ENCODE measurements at regions not wholly inside any gene's neighbourhood (a gene's known extent, or its start where the extent isn't known, plus 50 kb on each side); places are given as distances from the start of the nearest gene placed in this dataset.
"Not testable (repeated sequence)": the region's sequence is repeated elsewhere in the genome, so short reads cannot be mapped to it uniquely, and the experiment has no call there.

DNA sequence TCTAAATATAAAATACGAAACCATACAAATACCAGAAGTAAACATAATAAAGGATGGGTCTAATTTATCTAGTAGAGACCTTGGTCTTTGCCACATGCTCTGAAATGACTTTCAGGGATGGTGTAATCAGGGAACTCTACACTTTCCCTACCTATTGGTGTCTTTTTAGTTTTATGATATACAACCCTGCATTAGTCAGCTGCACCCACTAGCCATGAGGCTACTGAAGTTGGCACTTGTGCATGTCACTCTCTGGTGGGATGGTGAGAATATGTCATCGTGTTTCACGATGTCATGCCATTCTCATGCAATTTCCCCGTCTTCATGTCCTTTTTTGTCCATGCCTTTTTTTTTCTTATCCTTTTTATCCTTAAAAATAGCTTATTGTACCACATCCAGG lies 234.9 kb upstream of the ACTBL2 start:
- H3K36me3 ChIP-seq (replicated peaks; ENCODE audit: insufficient read depth, low read length), result no peaks in the 10 kb centered on the region
- DNase-seq, result no peak
- no peak overlapping the region for H2AFZ ChIP-seq (ENCODE audit: low read length)
- H3K9me3 ChIP-seq (replicated peaks; ENCODE audit: insufficient read depth, low read length), result no peaks in the 10 kb centered on the region
- H3K27me3 ChIP-seq (replicated peaks; ENCODE audit: insufficient read depth, low read length), result no peaks in the 10 kb centered on the region
- H3K9ac ChIP-seq (ENCODE audit: low read length), result no peak overlapping the region
- no peaks in the 10 kb centered on the region for H3K9me2 ChIP-seq (replicated peaks; ENCODE audit: insufficient read depth, low read length)
- no peaks in the 10 kb centered on the region for H3K79me2 ChIP-seq (ENCODE audit: low read length)
- no peaks in the 10 kb centered on the region for H3K4me1 ChIP-seq (ENCODE audit: low read length)
- H3F3A ChIP-seq (ENCODE audit: insufficient read depth, low read length), result no peaks in the 10 kb centered on the region
- H3K4me2 ChIP-seq (ENCODE audit: low read depth, low read length), result no peak overlapping the region
- no peaks in the 10 kb centered on the region for H4K20me1 ChIP-seq (ENCODE audit: insufficient read depth, low read length)
- TF ChIP-seq CTCF (IDR thresholded peaks at IDR 0.05; ENCODE audit: low read length) (no peak), EZH2phosphoT487 (IDR thresholded peaks at IDR 0.05; ENCODE audit: low read length) (no peak), EZH2 (optimal IDR thresholded peaks at IDR 0.05; ENCODE audit: low read depth, low read length) (no peak)
- H3K4me3 ChIP-seq (ENCODE audit: low read length), result no peak overlapping the region
- no peak overlapping the region for H3K27ac ChIP-seq (ENCODE audit: low read length)

- Histone ChIP-seq H2AFZ (ENCODE audit: low read length) (no peak overlapping the region), H3K27me3 (replicated peaks; ENCODE audit: insufficient read depth, low read length) (no peaks in the 10 kb centered on the region), H3K36me3 (replicated peaks; ENCODE audit: insufficient read depth, low read length) (no peaks in the 10 kb centered on the region), H3K4me1 (ENCODE audit: low read length) (no peaks in the 10 kb centered on the region), H3K27ac (ENCODE audit: low read length) (no peak overlapping the region), H3K4me3 (ENCODE audit: low read length) (no peak overlapping the region), H3K9me2 (replicated peaks; ENCODE audit: insufficient read depth, low read length) (no peaks in the 10 kb centered on the region), H3K4me2 (ENCODE audit: low read depth, low read length) (no peak overlapping the region), H3K79me2 (ENCODE audit: low read length) (no peaks in the 10 kb centered on the region), H3K9me3 (replicated peaks; ENCODE audit: insufficient read depth, low read length) (no peaks in the 10 kb centered on the region), H3F3A (ENCODE audit: insufficient read depth, low read length) (no peaks in the 10 kb centered on the region), H4K20me1 (ENCODE audit: insufficient read depth, low read length) (no peaks in the 10 kb centered on the region), H3K9ac (ENCODE audit: low read length) (no peak overlapping the region)
- TF ChIP-seq CTCF (IDR thresholded peaks at IDR 0.05; ENCODE audit: low read length), result no peak
- TF ChIP-seq EZH2 (optimal IDR thresholded peaks at IDR 0.05; ENCODE audit: low read depth, low read length), result no peak
- TF ChIP-seq EZH2phosphoT487 (IDR thresholded peaks at IDR 0.05; ENCODE audit: low read length), result no peak
- no peak for DNase-seq
These were observed 234.1 kb upstream of the ACTBL2 start for GRCh38 chr5:57716661-57717060.

- H4K20me1 ChIP-seq (ENCODE audit: insufficient read depth, low read length), result no peaks in the 10 kb centered on the region
- DNase-seq, result no peak
- H3K27me3 ChIP-seq (replicated peaks; ENCODE audit: insufficient read depth, low read length), result no peaks in the 10 kb centered on the region
- no peak overlapping the region for H2AFZ ChIP-seq (ENCODE audit: low read length)
- H3K4me3 ChIP-seq (ENCODE audit: low read length), result no peak overlapping the region
- no peaks in the 10 kb centered on the region for H3K9me3 ChIP-seq (replicated peaks; ENCODE audit: insufficient read depth, low read length)
- no peaks in the 10 kb centered on the region for H3F3A ChIP-seq (ENCODE audit: insufficient read depth, low read length)
- no peak overlapping the region for H3K9ac ChIP-seq (ENCODE audit: low read length)
- H3K4me2 ChIP-seq (ENCODE audit: low read depth, low read length), result no peak overlapping the region
- H3K4me1 ChIP-seq (ENCODE audit: low read length), result no peaks in the 10 kb centered on the region
- H3K9me2 ChIP-seq (replicated peaks; ENCODE audit: insufficient read depth, low read length), result no peaks in the 10 kb centered on the region
- TF ChIP-seq CTCF (IDR thresholded peaks at IDR 0.05; ENCODE audit: low read length) (no peak), EZH2phosphoT487 (IDR thresholded peaks at IDR 0.05; ENCODE audit: low read length) (no peak), EZH2 (optimal IDR thresholded peaks at IDR 0.05; ENCODE audit: low read depth, low read length) (no peak)
- H3K36me3 ChIP-seq (replicated peaks; ENCODE audit: insufficient read depth, low read length), result no peaks in the 10 kb centered on the region
- H3K79me2 ChIP-seq (ENCODE audit: low read length), result no peaks in the 10 kb centered on the region
- no peak overlapping the region for H3K27ac ChIP-seq (ENCODE audit: low read length)
These were observed 232.7 kb upstream of the ACTBL2 start for GRCh38 chr5:57715296-57715695.

DNA sequence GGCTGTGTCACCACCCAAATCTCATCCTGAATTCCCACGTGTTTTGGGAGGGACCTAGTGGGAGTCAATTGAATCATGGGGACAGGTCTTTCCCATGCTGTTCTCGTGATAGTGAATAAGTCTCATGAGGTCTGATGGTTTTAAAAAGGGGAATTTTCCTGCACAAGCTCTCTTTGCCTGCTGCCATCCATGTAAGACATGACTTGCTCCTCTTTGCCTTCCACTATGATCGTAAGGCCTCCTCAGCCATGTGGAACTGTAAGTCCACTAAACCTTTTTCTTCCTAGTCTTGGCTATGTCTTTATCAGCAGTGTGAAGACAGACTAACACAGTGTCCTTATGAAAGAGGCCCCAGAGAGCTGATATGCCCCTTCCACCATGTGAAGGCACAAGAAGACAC lies 230.9 kb upstream of the ACTBL2 start:
- not testable (repeated sequence) for DNase-seq; H3K27ac ChIP-seq (ENCODE audit: low read length); H3K27me3 ChIP-seq (replicated peaks; ENCODE audit: insufficient read depth, low read length); H3F3A ChIP-seq (ENCODE audit: insufficient read depth, low read length); H3K9ac ChIP-seq (ENCODE audit: low read length); H3K4me2 ChIP-seq (ENCODE audit: low read depth, low read length); H4K20me1 ChIP-seq (ENCODE audit: insufficient read depth, low read length); H3K79me2 ChIP-seq (ENCODE audit: low read length); H2AFZ ChIP-seq (ENCODE audit: low read length); H3K4me1 ChIP-seq (ENCODE audit: low read length); H3K36me3 ChIP-seq (replicated peaks; ENCODE audit: insufficient read depth, low read length); H3K4me3 ChIP-seq (ENCODE audit: low read length); H3K9me2 ChIP-seq (replicated peaks; ENCODE audit: insufficient read depth, low read length); H3K9me3 ChIP-seq (replicated peaks; ENCODE audit: insufficient read depth, low read length)

All from MM.1S (cell line).